SK-N-SH (cell line): ENCODE measurements at regions not wholly inside any gene's neighbourhood (a gene's known extent, or its start where the extent isn't known, plus 50 kb on each side); places are given as distances from the start of the nearest gene placed in this dataset.

Source experiments
- CTCF ChIP-seq: fragments of 200-600 bp; sonication (generic); IDR thresholded peaks from 2 replicates; pipeline ENCODE4 v1.6.1; 2017; ENCODE audit warnings: antibody characterized with exemption, mild to moderate bottlenecking, moderate library complexity
- EP300 ChIP-seq, 2 experiments: IDR thresholded peaks; 2 replicates each; pipeline versions ENCODE4 v1.4.0 to v1.6.1; 2012; ENCODE audit warnings: borderline replicate concordance in 1 of 2, low read depth in 1 of 2, low read length in 1 of 2
- EZH2phosphoT487 ChIP-seq: fragments of 200-600 bp; sonication (generic); IDR thresholded peaks from 2 replicates; pipeline ENCODE4 v1.6.1; 2017; ENCODE audit warnings: low read depth, mixed run types, mild to moderate bottlenecking, antibody characterized with exemption, moderate library complexity, borderline replicate concordance
- FOXM1 ChIP-seq: IDR thresholded peaks from 2 replicates; pipeline ENCODE4 v1.4.0; 2012; ENCODE audit warnings: low read depth, mild to moderate bottlenecking
- IRF3 ChIP-seq: fragments of 150-350 bp; IDR thresholded peaks from 2 replicates; pipeline ENCODE4 v1.6.1; 2016; ENCODE audit warnings: mild to moderate bottlenecking, low read depth, low read length
- JUND ChIP-seq: IDR thresholded peaks from 2 replicates; pipeline ENCODE4 v1.4.0; 2012
- MAX ChIP-seq: IDR thresholded peaks from 2 replicates; pipeline ENCODE4 v1.4.0; 2012; ENCODE audit warnings: low read depth
- POLR2AphosphoS5 ChIP-seq: IDR thresholded peaks from 2 replicates; pipeline ENCODE4 v1.6.1; 2012; ENCODE audit warnings: low read depth, low read length
- RFX5 ChIP-seq: IDR thresholded peaks from 2 replicates; pipeline ENCODE4 v1.6.1; 2012; ENCODE audit warnings: mild to moderate bottlenecking, improper control_type of control experiment, low read length
- SMC3 ChIP-seq: IDR thresholded peaks from 2 replicates; pipeline ENCODE4 v1.6.1; 2012; ENCODE audit warnings: low read depth, low read length, improper control_type of control experiment
- TAF1 ChIP-seq: IDR thresholded peaks from 2 replicates; pipeline ENCODE4 v1.6.1; 2012; ENCODE audit warnings: low read depth, mild to moderate bottlenecking, low read length, moderate library complexity, borderline replicate concordance

GRCh38 chr20:48076747-48077146 lies 291.5 kb upstream of the SULF2 start:
- TF ChIP-seq EP300 (IDR thresholded peaks at IDR 0.05; ENCODE audit: borderline replicate concordance in 1 of 2, low read depth in 1 of 2, low read length in 1 of 2): no peak
- TF ChIP-seq CTCF: no peak
- TF ChIP-seq MAX: no peak
- TF ChIP-seq JUND: no peak
- TF ChIP-seq IRF3: no peak
- TF ChIP-seq EZH2phosphoT487: no peak
- TF ChIP-seq FOXM1: no peak
- TF ChIP-seq SMC3: no peak
- no peak for TF ChIP-seq RFX5
- TF ChIP-seq POLR2AphosphoS5: no peak
- no peak for TF ChIP-seq TAF1
